ENCODE measurements at regions not wholly inside any gene's neighbourhood (a gene's known extent, or its start where the extent isn't known, plus 50 kb on each side); places are given as distances from the start of the nearest gene placed in this dataset.

- no peak for TF ChIP-seq EP300 (IDR thresholded peaks at IDR 0.05)
- TF ChIP-seq, protein P1, sequence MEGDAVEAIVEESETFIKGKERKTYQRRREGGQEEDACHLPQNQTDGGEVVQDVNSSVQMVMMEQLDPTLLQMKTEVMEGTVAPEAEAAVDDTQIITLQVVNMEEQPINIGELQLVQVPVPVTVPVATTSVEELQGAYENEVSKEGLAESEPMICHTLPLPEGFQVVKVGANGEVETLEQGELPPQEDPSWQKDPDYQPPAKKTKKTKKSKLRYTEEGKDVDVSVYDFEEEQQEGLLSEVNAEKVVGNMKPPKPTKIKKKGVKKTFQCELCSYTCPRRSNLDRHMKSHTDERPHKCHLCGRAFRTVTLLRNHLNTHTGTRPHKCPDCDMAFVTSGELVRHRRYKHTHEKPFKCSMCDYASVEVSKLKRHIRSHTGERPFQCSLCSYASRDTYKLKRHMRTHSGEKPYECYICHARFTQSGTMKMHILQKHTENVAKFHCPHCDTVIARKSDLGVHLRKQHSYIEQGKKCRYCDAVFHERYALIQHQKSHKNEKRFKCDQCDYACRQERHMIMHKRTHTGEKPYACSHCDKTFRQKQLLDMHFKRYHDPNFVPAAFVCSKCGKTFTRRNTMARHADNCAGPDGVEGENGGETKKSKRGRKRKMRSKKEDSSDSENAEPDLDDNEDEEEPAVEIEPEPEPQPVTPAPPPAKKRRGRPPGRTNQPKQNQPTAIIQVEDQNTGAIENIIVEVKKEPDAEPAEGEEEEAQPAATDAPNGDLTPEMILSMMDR (IDR thresholded peaks at IDR 0.05), result no peak
- TF ChIP-seq POLR2A (IDR thresholded peaks at IDR 0.05), result no peak
Measured at GRCh38 chr20:24388828-24389380, 80.5 kb upstream of the SYNDIG1 start.

Data from gastroesophageal sphincter (tissue), 3 donors.